ENCODE measurements at regions not wholly inside any gene's neighbourhood (a gene's known extent, or its start where the extent isn't known, plus 50 kb on each side); places are given as distances from the start of the nearest gene placed in this dataset.

- H3K4me2 ChIP-seq (ENCODE audit: low read length) = no peak overlapping the region
- TF ChIP-seq, protein P1, sequence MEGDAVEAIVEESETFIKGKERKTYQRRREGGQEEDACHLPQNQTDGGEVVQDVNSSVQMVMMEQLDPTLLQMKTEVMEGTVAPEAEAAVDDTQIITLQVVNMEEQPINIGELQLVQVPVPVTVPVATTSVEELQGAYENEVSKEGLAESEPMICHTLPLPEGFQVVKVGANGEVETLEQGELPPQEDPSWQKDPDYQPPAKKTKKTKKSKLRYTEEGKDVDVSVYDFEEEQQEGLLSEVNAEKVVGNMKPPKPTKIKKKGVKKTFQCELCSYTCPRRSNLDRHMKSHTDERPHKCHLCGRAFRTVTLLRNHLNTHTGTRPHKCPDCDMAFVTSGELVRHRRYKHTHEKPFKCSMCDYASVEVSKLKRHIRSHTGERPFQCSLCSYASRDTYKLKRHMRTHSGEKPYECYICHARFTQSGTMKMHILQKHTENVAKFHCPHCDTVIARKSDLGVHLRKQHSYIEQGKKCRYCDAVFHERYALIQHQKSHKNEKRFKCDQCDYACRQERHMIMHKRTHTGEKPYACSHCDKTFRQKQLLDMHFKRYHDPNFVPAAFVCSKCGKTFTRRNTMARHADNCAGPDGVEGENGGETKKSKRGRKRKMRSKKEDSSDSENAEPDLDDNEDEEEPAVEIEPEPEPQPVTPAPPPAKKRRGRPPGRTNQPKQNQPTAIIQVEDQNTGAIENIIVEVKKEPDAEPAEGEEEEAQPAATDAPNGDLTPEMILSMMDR (conservative IDR thresholded peaks at IDR 0.05; ENCODE audit: low read depth, low read length) = no peak
- TF ChIP-seq EZH2 (IDR thresholded peaks at IDR 0.05; ENCODE audit: low read length, unreplicated experiment) (no peak), EZH2phosphoT487 (IDR thresholded peaks at IDR 0.05; ENCODE audit: borderline replicate concordance, low read length) (no peak)
- POLR2A ChIA-PET (ENCODE audit: unreplicated experiment) = no interaction called here
- peaks cover 7% of the 10 kb centered on the region for H3K4me1 ChIP-seq (ENCODE audit: insufficient read depth, low read length)
- no peak overlapping the region for H3K9ac ChIP-seq (ENCODE audit: low read length)
- no peaks in the 10 kb centered on the region for H4K20me1 ChIP-seq (ENCODE audit: low read length)
- intact Hi-C loops (cut with micrococcal nuclease) = loop anchor here (2.0 to 5.0 kb wide), 2 partner anchors 26 to 421 kb away; no protein-coding TSS in a partner anchor
- no peaks in the 10 kb centered on the region for H3K9me3 ChIP-seq (ENCODE audit: low read length)
- no peaks in the 10 kb centered on the region for H3F3A ChIP-seq (ENCODE audit: low read length, unreplicated experiment)
- H3K4me3 ChIP-seq (ENCODE audit: low read length) = no peak overlapping the region
- H3K79me2 ChIP-seq (ENCODE audit: low read length) = no peaks in the 10 kb centered on the region
- H2AFZ ChIP-seq (ENCODE audit: low read length) = no peak overlapping the region
- CTCF ChIA-PET = no interaction called here
- H3K27ac ChIP-seq (ENCODE audit: low read length) = no peak overlapping the region
- H3K27me3 ChIP-seq (ENCODE audit: low read length) = no peaks in the 10 kb centered on the region
- BruUV-seq (replicated peaks) = no TSS peak
- H3K36me3 ChIP-seq (ENCODE audit: low read depth, low read length) = no peaks in the 10 kb centered on the region
- DNase-seq (no peak), ATAC-seq (no peak)
- no peaks in the 10 kb centered on the region for H3K9me2 ChIP-seq (replicated peaks; ENCODE audit: low read length)
These were observed 113.4 kb downstream of the NRN1 start for GRCh38 chr6:5893295-5893694.

- H3K9me3 ChIP-seq (ENCODE audit: low read length) = no peaks in the 10 kb centered on the region
- H3K79me2 ChIP-seq (ENCODE audit: low read length) = no peaks in the 10 kb centered on the region
- peak overlapping the region; percentile 61 for H3K4me3 ChIP-seq (ENCODE audit: low read length)
- H3F3A ChIP-seq (ENCODE audit: low read length, unreplicated experiment) = no peaks in the 10 kb centered on the region
- H2AFZ ChIP-seq (ENCODE audit: low read length) = peak overlapping the region; percentile 84
- no peaks in the 10 kb centered on the region for H3K36me3 ChIP-seq (ENCODE audit: low read depth, low read length)
- no peaks in the 10 kb centered on the region for H3K27me3 ChIP-seq (ENCODE audit: low read length)
- no peaks in the 10 kb centered on the region for H3K9me2 ChIP-seq (replicated peaks; ENCODE audit: low read length)
- H3K9ac ChIP-seq (ENCODE audit: low read length) = peak overlapping the region; percentile 50
- TF ChIP-seq EZH2phosphoT487 (IDR thresholded peaks at IDR 0.05; ENCODE audit: borderline replicate concordance, low read length) (no peak), EZH2 (IDR thresholded peaks at IDR 0.05; ENCODE audit: low read length, unreplicated experiment) (no peak)
- TF ChIP-seq, protein P1 (conservative IDR thresholded peaks at IDR 0.05; ENCODE audit: low read depth, low read length) = no peak
- H3K4me2 ChIP-seq (ENCODE audit: low read length) = peak overlapping the region; percentile 84
- ChIA-PET POLR2A (ENCODE audit: unreplicated experiment) (no interaction called here), CTCF (no interaction called here)
- BruUV-seq (replicated peaks) = no TSS peak
- intact Hi-C loops (cut with micrococcal nuclease) = loop anchor here (2.0 to 5.0 kb wide), 2 partner anchors 26 to 420 kb away; no protein-coding TSS in a partner anchor
- peaks cover 7% of the 10 kb centered on the region for H3K4me1 ChIP-seq (ENCODE audit: insufficient read depth, low read length)
- no peaks in the 10 kb centered on the region for H4K20me1 ChIP-seq (ENCODE audit: low read length)
- no peak for ATAC-seq
- H3K27ac ChIP-seq (ENCODE audit: low read length) = peak overlapping the region; percentile 43
- DNase-seq = no peak
These were observed 114.1 kb downstream of the NRN1 start for GRCh38 chr6:5892669-5893068.

DNA sequence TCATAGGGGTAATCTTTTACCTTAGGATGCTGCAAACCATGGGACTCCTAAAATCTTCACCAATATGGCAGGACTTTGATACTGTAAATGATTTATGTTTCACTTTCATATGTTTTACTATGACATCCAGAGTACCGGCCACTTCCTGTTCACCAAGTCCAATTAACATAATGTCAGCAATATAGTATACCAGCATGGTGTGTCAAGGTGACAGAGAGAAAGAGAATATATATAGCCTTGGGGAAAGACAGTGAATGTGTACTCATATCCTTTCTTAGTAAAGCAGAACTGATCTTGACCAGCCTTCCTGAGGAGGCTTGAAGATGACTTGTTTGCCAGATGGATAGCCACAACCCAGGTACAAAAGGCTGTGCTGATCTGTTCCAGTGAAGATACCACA lies 127.9 kb downstream of the NRN1 start:
- Histone ChIP-seq H3K9ac (ENCODE audit: low read length) (no peak overlapping the region), H4K20me1 (ENCODE audit: low read length) (no peaks in the 10 kb centered on the region), H3K79me2 (ENCODE audit: low read length) (no peaks in the 10 kb centered on the region), H3K9me2 (replicated peaks; ENCODE audit: low read length) (no peaks in the 10 kb centered on the region), H3K27ac (ENCODE audit: low read length) (no peak overlapping the region), H3K4me3 (ENCODE audit: low read length) (no peak overlapping the region), H3K9me3 (ENCODE audit: low read length) (no peaks in the 10 kb centered on the region), H3K4me2 (ENCODE audit: low read length) (no peak overlapping the region), H3K36me3 (ENCODE audit: low read depth, low read length) (no peaks in the 10 kb centered on the region), H3K4me1 (ENCODE audit: insufficient read depth, low read length) (no peaks in the 10 kb centered on the region), H3F3A (ENCODE audit: low read length, unreplicated experiment) (no peaks in the 10 kb centered on the region), H3K27me3 (ENCODE audit: low read length) (no peaks in the 10 kb centered on the region), H2AFZ (ENCODE audit: low read length) (no peak overlapping the region)
- BruUV-seq (replicated peaks) = no TSS peak
- ATAC-seq (no peak), DNase-seq (no peak)
- intact Hi-C loops (cut with micrococcal nuclease) = no loop called here
- TF ChIP-seq, protein P1 (conservative IDR thresholded peaks at IDR 0.05; ENCODE audit: low read depth, low read length) = no peak
- TF ChIP-seq EZH2phosphoT487 (IDR thresholded peaks at IDR 0.05; ENCODE audit: borderline replicate concordance, low read length) (no peak), EZH2 (IDR thresholded peaks at IDR 0.05; ENCODE audit: low read length, unreplicated experiment) (no peak)
- ChIA-PET POLR2A (ENCODE audit: unreplicated experiment) (no interaction called here), CTCF (no interaction called here)
